ENCODE measurements at regions not wholly inside any gene's neighbourhood (a gene's known extent, or its start where the extent isn't known, plus 50 kb on each side); places are given as distances from the start of the nearest gene placed in this dataset.
"Not testable (repeated sequence)": the region's sequence is repeated elsewhere in the genome, so short reads cannot be mapped to it uniquely, and the experiment has no call there.

DNA sequence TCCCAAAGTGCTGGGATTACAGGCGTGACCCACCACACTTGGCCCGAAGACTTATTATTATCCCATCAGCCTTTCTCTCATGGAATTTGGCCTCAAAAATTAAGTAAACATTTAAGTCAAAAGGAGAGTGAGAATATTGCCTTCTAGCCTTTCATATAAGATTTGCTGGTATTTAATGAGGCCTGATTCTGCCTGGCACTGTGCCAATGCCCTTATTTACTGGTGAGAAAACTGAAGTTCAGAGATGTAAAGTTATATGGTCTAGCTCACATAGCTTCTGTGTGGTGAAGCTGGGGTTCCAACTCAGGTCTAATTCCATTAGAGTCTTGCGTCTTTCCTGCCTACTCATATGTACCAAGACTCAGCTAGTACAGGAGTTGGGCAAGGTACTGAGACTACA lies 260.2 kb downstream of the SDHAF3 start:
- no peak for DNase-seq

DNA sequence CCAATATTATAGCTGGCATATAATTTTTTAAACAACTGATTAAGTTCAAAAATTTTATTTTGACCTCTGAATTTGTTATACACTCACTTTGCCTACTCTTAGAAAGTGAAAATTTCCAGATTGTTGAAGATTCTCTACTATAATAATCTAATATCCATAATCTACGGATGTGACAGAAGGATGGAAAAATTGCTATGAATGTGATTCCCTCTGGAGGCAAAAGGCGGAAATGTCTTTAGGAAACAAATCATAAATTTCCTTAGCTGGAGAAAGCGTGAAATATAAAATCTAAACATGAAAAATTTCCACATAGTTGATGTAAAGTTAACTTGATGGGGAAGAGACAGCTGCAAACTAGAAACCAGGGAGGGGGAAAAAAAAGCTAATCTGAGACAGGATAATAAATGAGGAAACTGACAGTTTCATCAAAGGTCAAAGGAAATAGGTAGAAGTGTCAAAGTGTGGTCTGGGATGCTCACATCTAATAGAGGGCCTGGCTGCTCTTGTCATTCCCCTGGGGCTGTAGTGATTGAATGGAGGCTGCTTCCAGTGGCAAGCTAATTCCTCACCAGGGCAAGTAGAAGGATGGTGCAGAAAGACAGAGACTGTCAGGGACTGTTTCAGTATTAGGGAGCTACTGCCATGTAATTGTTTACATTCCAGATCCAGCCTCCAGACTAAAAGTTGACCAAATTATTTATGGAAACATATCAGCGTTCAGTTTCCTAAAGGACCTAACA lies 264.5 kb downstream of the SDHAF3 start:
- DNase-seq, result no peak

DNA sequence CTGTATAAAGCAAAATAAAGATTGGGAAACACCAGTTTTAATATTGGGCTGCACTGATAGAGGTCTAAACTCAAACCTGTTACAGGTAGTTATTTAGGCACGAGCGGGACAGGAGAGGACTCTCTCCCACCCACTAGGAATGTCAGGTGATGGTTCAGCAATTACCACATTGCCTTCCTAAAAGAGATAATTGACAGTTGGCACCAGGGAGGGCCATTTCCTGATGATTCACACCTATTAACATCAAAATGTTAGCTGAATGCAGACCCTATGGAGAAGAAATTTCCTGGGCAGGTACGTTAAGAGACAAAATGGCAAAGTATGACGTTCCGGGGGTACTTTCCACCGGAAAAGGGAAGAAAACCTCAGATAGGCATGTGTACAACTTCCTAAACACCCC lies 272.6 kb downstream of the SDHAF3 start:
- DNase-seq, result no peak

GRCh38 chr7:97390915-97391593 lies 273.6 kb downstream of the SDHAF3 start:
- no peak for DNase-seq

DNA sequence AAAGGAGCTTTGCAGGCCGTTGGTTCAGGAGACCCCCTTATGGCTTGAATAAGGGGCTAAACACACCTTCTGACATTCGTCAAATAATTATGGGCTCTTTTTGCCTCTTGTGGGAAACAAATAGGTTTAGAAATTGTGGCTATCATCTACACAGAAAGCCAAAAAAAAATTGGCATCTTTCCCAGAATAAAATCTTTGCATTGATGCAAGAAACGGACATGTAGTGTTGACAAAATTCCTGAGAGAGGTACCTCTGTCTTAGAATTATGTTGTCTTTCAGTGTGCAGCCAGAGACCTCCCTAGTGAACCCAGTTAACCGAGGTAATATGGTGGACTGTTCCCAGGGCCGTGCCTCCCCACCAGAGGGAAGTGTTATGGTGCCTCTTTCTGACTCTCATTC lies 283.9 kb downstream of the SDHAF3 start:
- peak in 1 of 2 donors; percentile 1 for DNase-seq

DNA sequence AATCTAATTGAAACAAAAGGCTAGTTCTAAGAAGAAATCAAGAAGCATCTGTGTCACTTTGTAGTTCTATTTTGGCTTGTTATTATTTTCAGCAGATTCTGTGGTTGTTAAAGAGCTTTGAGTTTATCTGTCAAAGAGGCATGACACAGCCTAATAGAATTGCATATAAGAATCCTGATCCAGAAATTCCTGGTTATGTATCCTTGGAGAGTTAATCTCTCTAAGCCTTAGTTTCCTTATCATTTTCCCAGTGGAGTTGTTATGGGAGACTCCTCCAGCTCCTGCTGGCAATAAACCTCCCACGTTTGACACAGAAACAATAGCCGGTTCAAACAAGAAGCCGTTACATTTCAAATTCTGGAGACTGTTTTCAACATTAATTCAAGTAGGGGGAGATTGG lies 288.3 kb downstream of the SDHAF3 start:
- no peak for DNase-seq

DNA sequence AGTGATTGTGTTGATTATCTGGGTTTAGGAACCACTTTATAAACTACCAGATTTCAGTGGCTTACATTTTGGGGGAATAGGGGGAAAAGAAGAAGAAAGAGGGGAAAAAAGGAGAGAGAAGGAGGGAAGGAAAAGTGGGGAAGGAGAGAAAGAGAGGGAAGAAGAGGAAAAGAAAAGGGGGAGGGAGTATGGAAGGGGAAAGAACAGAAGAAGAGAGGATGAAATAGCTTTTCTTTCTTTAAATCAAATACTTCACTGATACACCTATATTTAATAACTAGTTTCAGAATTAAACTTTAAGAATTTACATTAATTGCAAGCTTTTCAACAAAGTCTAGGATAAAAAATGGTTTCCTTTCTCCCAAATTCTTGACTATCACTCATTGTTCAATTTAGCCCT lies 289.6 kb downstream of the SDHAF3 start:
- DNase-seq, result no peak

DNA sequence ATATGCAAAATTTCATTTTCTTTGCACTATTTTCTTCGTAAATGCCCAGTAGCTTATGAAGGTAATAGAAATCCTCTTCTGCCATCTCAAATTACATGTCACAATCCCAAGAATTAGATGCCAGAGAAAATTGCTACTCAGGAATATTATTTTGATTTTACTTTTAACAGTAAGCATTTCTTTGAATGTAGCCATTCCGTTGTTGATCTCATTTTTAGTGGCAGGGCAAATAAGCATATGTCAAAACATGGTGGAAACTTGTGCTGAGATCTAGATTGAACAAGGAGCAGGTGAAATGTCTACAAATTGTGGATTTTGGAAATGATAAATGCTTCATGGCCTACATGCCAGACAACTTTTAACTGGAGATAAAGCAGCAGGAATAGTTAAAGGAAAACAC lies 291.8 kb downstream of the SDHAF3 start:
- no peak for DNase-seq

DNA sequence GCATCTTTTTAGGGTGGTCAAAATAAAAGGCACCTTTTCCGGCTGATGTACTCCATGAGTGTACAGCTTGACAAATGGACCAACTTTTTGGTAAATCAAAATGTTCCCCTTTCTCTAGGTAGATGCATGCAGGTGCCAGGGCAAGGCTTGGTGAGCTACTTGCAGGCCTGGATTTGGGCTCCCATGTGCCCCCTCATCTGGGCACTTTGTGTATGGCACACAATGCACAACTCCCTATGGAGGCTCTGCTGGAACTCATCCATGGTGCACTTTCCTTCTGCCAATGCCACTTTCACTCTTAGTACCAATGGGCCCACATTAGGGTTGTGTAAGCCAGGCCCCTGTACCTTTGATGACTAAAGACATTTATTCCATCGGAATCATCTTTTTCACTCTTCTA lies 300.8 kb downstream of the SDHAF3 start:
- no peak for DNase-seq

- DNase-seq, result no peak
These were observed 302.4 kb downstream of the SDHAF3 start for GRCh38 chr7:97419898-97420297.

DNA sequence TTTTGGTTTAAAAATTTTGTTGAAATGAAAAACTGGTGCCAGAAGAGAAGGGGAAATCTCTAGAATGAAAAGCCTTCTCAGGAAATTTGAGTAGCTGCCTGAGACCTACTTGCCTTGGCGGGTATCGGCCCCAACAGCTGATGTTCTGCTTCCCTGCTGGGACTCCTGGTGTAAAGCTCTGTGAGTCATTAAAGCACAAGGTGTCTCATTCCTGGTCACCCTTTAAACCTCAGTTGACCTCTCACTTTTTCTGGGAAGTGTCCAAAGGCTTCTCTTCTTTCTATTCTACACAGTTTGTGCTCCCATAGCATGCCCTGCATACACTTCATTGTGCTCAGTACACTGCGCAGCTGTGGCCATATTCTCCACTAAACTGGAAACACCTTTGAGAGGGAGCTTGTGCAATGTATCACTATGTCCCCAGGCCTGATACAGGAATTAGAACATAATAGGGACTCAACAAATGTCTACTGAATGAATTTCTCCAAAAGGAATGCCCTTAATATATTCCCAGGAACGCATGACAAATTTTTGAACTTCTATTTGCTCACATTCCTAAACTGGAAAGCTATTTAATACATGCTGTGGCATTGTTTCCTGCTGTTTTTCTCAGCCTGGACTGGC lies 303.9 kb downstream of the SDHAF3 start:
- DNase-seq, result no peak

DNA sequence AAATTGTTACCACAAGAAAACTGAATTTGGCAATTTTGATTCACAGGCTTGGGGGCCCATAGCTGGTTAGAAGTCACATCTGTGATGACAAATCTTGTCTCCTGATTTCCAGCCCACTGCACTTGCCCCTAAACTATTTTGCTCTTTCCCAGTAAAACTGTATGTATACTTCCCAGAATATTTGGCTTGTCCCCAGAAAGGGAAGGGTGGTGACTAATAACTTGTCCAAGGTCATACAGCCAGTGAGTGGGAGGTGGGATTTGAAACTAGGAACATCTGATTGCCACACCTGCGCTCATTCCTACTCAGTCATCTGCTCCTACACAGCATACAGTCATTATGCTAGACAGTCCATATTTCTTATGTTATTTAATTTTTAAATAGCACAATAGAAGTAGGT lies 304.5 kb downstream of the SDHAF3 start:
- DNase-seq, result no peak

- no peak for DNase-seq
These were observed 301.9 kb upstream of the TAC1 start for GRCh38 chr7:97430006-97430405.

GRCh38 chr7:97439637-97440214 lies 292.2 kb upstream of the TAC1 start:
- no peak for DNase-seq

GRCh38 chr7:97446361-97446760 lies 285.5 kb upstream of the TAC1 start:
- no peak for DNase-seq

GRCh38 chr7:97449448-97449847 lies 282.4 kb upstream of the TAC1 start:
- DNase-seq, result not testable (repeated sequence)

GRCh38 chr7:97450516-97450915 lies 281.4 kb upstream of the TAC1 start:
- DNase-seq, result no peak

- DNase-seq, result no peak
These were observed 277.2 kb upstream of the TAC1 start for GRCh38 chr7:97454636-97455035.

- DNase-seq, result no peak
These were observed 274.8 kb upstream of the TAC1 start for GRCh38 chr7:97457054-97457453.

- no peak for DNase-seq
These were observed 271.5 kb upstream of the TAC1 start for GRCh38 chr7:97460433-97460832.

DNA sequence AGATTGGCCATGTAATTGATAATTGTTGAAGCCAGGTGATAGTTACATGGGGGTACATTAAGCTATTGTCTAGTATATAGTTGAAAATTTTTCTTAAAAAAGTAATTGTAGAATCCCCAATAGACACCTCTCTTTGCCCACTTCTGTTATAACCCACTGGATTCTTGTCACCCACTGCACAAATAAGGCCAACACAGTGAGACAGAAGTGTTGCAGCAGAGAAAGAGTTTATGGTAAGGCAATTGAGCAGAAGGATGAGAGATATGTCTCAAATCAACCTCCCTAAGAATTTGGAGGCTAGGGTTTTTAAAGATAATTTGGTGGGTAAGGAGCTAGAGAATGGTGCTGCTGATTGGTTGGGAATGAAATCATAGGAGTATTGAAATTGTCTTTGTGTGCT lies 270.3 kb upstream of the TAC1 start:
- DNase-seq, result no peak

DNA sequence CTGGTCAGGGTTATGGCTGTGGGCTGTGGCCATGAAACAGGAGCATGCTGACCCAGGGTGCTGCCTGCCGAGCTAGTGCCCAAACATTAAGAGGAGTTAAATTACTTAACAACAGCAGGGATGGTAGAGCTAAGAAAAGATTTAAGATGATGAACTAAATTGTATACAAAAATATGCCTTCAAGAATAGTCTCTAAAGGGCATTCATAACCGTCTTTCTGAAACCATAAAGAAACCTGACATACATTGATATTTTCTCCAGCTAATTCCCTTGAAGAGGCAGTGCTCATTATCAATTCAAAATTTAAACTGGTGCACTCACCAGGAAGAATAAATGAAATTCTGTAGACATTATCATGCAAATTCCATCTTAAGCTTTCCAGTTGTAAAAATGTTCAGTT lies 265.8 kb upstream of the TAC1 start:
- DNase-seq, result no peak

All from right lung (tissue), 2 donors.